Lung (tissue), 11 donors: ENCODE measurements at regions not wholly inside any gene's neighbourhood (a gene's known extent, or its start where the extent isn't known, plus 50 kb on each side); places are given as distances from the start of the nearest gene placed in this dataset.

Source experiments
- ATAC-seq: fragments of 200-7000 bp; cut with Tn5 transposase; one replicate; pipeline ENCODE4 v1.9.1; 2020; ENCODE audit warnings: moderate number of reproducible peaks; ENCODE audit not compliant: insufficient read depth, low FRiP score
- DNase-seq, 3 donors: peaks; one replicate each; pipeline ENCODE4 v3.0.0-alpha.2; 2013 to 2017
- H3K27ac ChIP-seq, 2 donors: one replicate each; pipeline ENCODE4 v1.5.1; 2013; ENCODE audit warnings: mild to moderate bottlenecking in 2 of 2, moderate library complexity in 2 of 2, control low read depth in 1 of 2, inconsistent platforms in 1 of 2, low read depth in 1 of 2, low read length in 1 of 2
- H3K27me3 ChIP-seq, 3 donors: one replicate each; pipeline ENCODE4 v1.5.1; 2013; ENCODE audit warnings: low read length in 2 of 3; ENCODE audit not compliant: control insufficient read depth in 3 of 3, insufficient read depth in 3 of 3
- H3K36me3 ChIP-seq, 4 donors: one replicate each; pipeline ENCODE4 v1.5.1; 2013; ENCODE audit warnings: low read length in 4 of 4, mild to moderate bottlenecking in 1 of 4, moderate library complexity in 1 of 4; ENCODE audit not compliant: control insufficient read depth in 4 of 4, insufficient read depth in 4 of 4
- H3K4me1 ChIP-seq, 5 donors: one replicate each; pipeline ENCODE4 v1.5.1; 2013; ENCODE audit warnings: low read length in 5 of 5, mild to moderate bottlenecking in 2 of 5, moderate library complexity in 1 of 5; ENCODE audit not compliant: control insufficient read depth in 5 of 5, insufficient read depth in 5 of 5
- H3K4me3 ChIP-seq: one replicate; pipeline ENCODE4 v1.5.1; 2013; ENCODE audit warnings: mild to moderate bottlenecking, control low read depth, moderate library complexity
- H3K9ac ChIP-seq, 2 donors: one replicate each; pipeline ENCODE4 v1.5.1; 2013; ENCODE audit warnings: low read length in 2 of 2, control low read depth in 1 of 2; ENCODE audit not compliant: insufficient read depth in 1 of 2
- H3K9me3 ChIP-seq, 4 donors: one replicate each; pipeline ENCODE4 v1.5.1; 2013; ENCODE audit warnings: low read length in 3 of 4, mild to moderate bottlenecking in 1 of 4, moderate library complexity in 1 of 4; ENCODE audit not compliant: control insufficient read depth in 4 of 4, insufficient read depth in 3 of 4
- WGBS, 2 donors: extraction: QIAGEN DNeasy Blood & Tissue Kit; methylation state at CpG; one replicate each; pipeline ENCODE4 v1.1.7; 2013; 5-methylcytosine and 5-hydroxymethylcytosine counted together
- TF ChIP-seq, protein P1 (sequence below): IDR thresholded peaks from 2 replicates; pipeline ENCODE4 v1.5.1; 2012; ENCODE audit warnings: mild to moderate bottlenecking; ENCODE audit errors: control extremely low read depth, extremely low read depth
- donor health status: control.
- donor health status: control.
- donor health status: Bipolar disorder and iron deficiency.
- donor health status: healthy.
- donor health status: DM: yes; HTN: yes; CAD: no.

DNA sequence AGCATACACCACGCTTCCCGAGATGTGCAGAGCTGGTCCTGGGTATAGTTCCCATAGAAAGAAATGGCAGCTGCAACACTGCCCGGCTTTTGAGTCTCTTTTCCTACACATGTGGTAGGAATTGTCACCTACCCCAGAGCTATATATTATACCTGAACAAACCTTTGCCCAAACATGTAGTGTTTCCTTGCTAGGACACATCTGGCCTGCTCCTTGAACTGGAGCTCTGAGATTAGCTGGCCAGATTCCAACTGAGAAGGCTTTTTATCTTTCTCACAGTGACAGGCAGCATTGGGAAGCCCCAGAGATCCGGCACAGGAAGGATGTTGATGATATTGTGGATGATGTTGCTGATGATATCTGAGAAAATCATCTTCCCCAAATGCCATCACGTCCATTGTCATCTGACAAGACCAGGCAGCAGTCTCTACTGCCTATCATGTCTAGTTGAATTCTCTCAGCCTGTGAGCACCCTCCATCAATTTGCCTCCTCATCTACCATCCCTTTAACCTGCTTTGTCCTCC, 115.0 kb upstream of the SMYD2 start:
- Histone ChIP-seq H3K4me3 (peak overlapping the region; percentile 6), H3K9ac (no peak overlapping the region), H3K9me3 (no peaks in the 10 kb centered on the region), H3K4me1 (no peaks in the 10 kb centered on the region), H3K27ac (no peak overlapping the region), H3K36me3 (no peaks in the 10 kb centered on the region), H3K27me3 (peaks cover 0 to 4% (median 2%) of the 10 kb centered on the region in 3 donors)
- TF ChIP-seq, protein P1, sequence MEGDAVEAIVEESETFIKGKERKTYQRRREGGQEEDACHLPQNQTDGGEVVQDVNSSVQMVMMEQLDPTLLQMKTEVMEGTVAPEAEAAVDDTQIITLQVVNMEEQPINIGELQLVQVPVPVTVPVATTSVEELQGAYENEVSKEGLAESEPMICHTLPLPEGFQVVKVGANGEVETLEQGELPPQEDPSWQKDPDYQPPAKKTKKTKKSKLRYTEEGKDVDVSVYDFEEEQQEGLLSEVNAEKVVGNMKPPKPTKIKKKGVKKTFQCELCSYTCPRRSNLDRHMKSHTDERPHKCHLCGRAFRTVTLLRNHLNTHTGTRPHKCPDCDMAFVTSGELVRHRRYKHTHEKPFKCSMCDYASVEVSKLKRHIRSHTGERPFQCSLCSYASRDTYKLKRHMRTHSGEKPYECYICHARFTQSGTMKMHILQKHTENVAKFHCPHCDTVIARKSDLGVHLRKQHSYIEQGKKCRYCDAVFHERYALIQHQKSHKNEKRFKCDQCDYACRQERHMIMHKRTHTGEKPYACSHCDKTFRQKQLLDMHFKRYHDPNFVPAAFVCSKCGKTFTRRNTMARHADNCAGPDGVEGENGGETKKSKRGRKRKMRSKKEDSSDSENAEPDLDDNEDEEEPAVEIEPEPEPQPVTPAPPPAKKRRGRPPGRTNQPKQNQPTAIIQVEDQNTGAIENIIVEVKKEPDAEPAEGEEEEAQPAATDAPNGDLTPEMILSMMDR = no peak
- ATAC-seq (no peak), DNase-seq (no peak)
- WGBS, 2 donors = 66 to 67% methylated on average over 5 of the region's 5 CpGs

DNA sequence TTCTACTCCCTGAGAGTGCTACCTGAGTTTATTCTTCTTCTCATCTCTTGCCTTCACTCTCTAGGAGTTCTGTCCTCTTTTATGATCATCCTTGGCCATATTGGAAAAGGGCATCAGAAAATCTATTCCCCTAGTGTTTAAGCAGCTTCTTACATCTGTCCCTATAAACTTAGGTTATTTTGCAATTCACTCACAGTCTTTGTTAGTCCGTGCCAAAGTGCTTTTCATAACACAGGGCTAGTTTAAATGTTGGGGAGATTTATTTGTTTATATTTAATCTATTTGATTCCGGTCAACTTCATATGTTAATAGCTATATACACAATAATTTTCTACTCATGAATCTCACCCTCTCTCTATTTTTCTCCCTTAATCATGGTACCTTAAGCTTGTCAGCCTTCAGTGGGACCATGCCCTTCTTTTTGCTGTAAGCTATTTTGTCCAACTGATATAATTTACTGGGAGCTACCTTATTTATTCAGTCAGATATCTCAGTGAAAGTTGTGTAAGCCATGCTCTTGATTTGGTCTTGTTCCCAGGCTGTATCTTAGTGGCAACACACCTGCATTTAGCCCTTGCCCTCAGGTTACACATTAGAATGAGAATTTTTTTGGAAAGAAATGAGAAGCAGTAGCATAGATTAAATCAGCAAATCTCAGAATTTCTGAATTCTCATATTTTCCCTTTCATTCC, 106.3 kb upstream of the SMYD2 start:
- peak in 1 of 3 donors; percentile 18 for DNase-seq
- no peak overlapping the region for H3K27ac ChIP-seq
- WGBS, 2 donors = 20 to 28% methylated on average over 2 of the region's 2 CpGs
- TF ChIP-seq, protein P1 = no peak
- H3K4me1 ChIP-seq = no peaks in the 10 kb centered on the region
- no peaks in the 10 kb centered on the region for H3K27me3 ChIP-seq
- H3K4me3 ChIP-seq = no peak overlapping the region
- H3K36me3 ChIP-seq = no peaks in the 10 kb centered on the region
- H3K9ac ChIP-seq = no peak overlapping the region
- ATAC-seq = no peak
- no peaks in the 10 kb centered on the region for H3K9me3 ChIP-seq

DNA sequence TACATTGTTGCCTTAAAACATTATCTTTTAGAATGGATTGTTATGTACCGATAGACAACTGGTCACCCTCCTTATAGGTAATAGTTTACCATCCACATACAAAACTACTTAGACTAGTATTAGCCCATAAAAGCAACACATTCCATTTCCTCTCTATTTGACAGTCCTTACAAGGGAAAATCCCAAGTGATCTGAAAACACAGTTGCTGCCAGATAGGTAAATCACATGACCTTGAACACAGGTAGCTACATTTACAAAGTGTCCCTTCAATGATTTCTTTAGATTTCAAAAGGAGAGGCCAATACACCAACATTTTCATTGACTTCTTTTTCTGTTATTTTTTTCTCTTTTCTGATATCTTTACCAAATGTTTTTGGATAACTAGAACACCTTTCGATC, 102.9 kb upstream of the SMYD2 start:
- TF ChIP-seq, protein P1 = no peak
- Histone ChIP-seq H3K9ac (no peak overlapping the region), H3K4me1 (no peaks in the 10 kb centered on the region), H3K9me3 (no peaks in the 10 kb centered on the region), H3K4me3 (no peak overlapping the region), H3K36me3 (no peaks in the 10 kb centered on the region), H3K27me3 (no peaks in the 10 kb centered on the region), H3K27ac (no peak overlapping the region)
- DNase-seq (no peak), ATAC-seq (no peak)
- WGBS, 2 donors = 86 to 97% methylated on average over 2 of the region's 2 CpGs
